Common myeloid progenitor, CD34-positive (primary cell): ENCODE measurements at regions not wholly inside any gene's neighbourhood (a gene's known extent, or its start where the extent isn't known, plus 50 kb on each side); places are given as distances from the start of the nearest gene placed in this dataset.

Experiments
- CTCF ChIA-PET: fragments of 350-600 bp; sonication (Branson Sonifier 250); formaldehyde crosslinking; loops from one replicate; lab custom pipeline; 2021; ENCODE audit warnings: antibody characterized with exemption; lab: Charles Lee
- POLR2A ChIA-PET: fragments of 350-600 bp; sonication (Branson Sonifier 250); formaldehyde crosslinking; loops from one replicate; lab custom pipeline; 2021; ENCODE audit warnings: antibody characterized with exemption; lab: Charles Lee
- DNase-seq, 3 donors: peaks; one replicate each; pipeline versions ENCODE4 v3.0.0 to v3.0.0-alpha.2; 2013
- H3K27ac ChIP-seq, 2 experiments: 1 replicate in 1 of 2; 2 replicates in 1 of 2; pipeline ENCODE4 v1.7.0; 2013; ENCODE audit warnings: inconsistent platforms in 2 of 2, low read length in 2 of 2, mild to moderate bottlenecking in 2 of 2, low read depth in 1 of 2, moderate library complexity in 1 of 2; ENCODE audit not compliant: severe bottlenecking in 2 of 2, insufficient read depth in 1 of 2, poor library complexity in 1 of 2
- H3K27me3 ChIP-seq, 5 experiments: replicated peaks in 2 of 5; 1 replicate in 3 of 5; 2 replicates in 2 of 5; pipeline versions ENCODE4 v1.6.1 to v1.7.0; 2013; ENCODE audit warnings: low read length in 4 of 5, mild to moderate bottlenecking in 2 of 5, moderate library complexity in 2 of 5, inconsistent platforms in 1 of 5; ENCODE audit not compliant: insufficient read depth in 5 of 5, control insufficient read depth in 4 of 5
- H3K36me3 ChIP-seq, 4 experiments: 1 replicate in 2 of 4; 2 replicates in 2 of 4; pipeline versions ENCODE4 v1.6.1 to v1.7.0; 2013; ENCODE audit warnings: low read length in 3 of 4, control low read depth in 1 of 4, mild to moderate bottlenecking in 1 of 4; ENCODE audit not compliant: control insufficient read depth in 4 of 4, insufficient read depth in 4 of 4
- H3K4me1 ChIP-seq, 4 experiments: 1 replicate in 3 of 4; 2 replicates in 1 of 4; pipeline versions ENCODE4 v1.6.1 to v1.7.1; 2013; ENCODE audit warnings: low read length in 3 of 4, mild to moderate bottlenecking in 3 of 4, control low read depth in 1 of 4, inconsistent platforms in 1 of 4, moderate library complexity in 1 of 4; ENCODE audit not compliant: control insufficient read depth in 4 of 4, insufficient read depth in 4 of 4; ENCODE audit errors: control extremely low read depth in 1 of 4
- H3K4me3 ChIP-seq, 7 experiments: 1 replicate in 4 of 7; 2 replicates in 3 of 7; pipeline versions ENCODE4 v1.5.1 to v1.7.0; 2013; ENCODE audit warnings: mild to moderate bottlenecking in 7 of 7, low read length in 6 of 7, moderate library complexity in 6 of 7, inconsistent platforms in 2 of 7, low read depth in 2 of 7, control low read depth in 1 of 7; ENCODE audit not compliant: insufficient read depth in 4 of 7, control insufficient read depth in 1 of 7; ENCODE audit errors: extremely low read depth in 1 of 7
- H3K9me3 ChIP-seq, 5 experiments: 1 replicate in 4 of 5; 2 replicates in 1 of 5; pipeline versions ENCODE4 v1.6.1 to v1.7.1; 2013; ENCODE audit warnings: low read length in 4 of 5, mild to moderate bottlenecking in 2 of 5, inconsistent platforms in 1 of 5, low read depth in 1 of 5, moderate library complexity in 1 of 5; ENCODE audit not compliant: control insufficient read depth in 4 of 5, insufficient read depth in 2 of 5; ENCODE audit errors: control extremely low read depth in 1 of 5
- WGBS: methylation state at CpG from one replicate; pipeline ENCODE4 v1.1.5; 2013; ENCODE audit not compliant: insufficient coverage; 5-methylcytosine and 5-hydroxymethylcytosine counted together

- peaks cover 0 to 4% (median 2%) of the 10 kb centered on the region in 4 experiments for H3K4me1 ChIP-seq
- no peak for DNase-seq
- H3K27ac ChIP-seq, result no peak overlapping the region
- H3K36me3 ChIP-seq, result no peaks in the 10 kb centered on the region
- CTCF ChIA-PET, result interaction anchor here (1.1 kb wide), 1 partner anchor 14 kb away, joined by 3 read pairs; no protein-coding TSS in a partner anchor
- 100% methylated on average over 1 of the region's 4 CpGs for WGBS
- no peak overlapping the region for H3K4me3 ChIP-seq
- POLR2A ChIA-PET, result no interaction called here
- H3K9me3 ChIP-seq, result no peaks in the 10 kb centered on the region
- H3K27me3 ChIP-seq, result no peaks in the 10 kb centered on the region
These were observed 329.7 kb downstream of the NDFIP2 start for GRCh38 chr13:79810669-79811068.

GRCh38 chr13:79810018-79810417 lies 329.1 kb downstream of the NDFIP2 start:
- Histone ChIP-seq H3K36me3 (no peaks in the 10 kb centered on the region), H3K4me3 (no peak overlapping the region), H3K9me3 (no peaks in the 10 kb centered on the region), H3K4me1 (peaks cover 0 to 4% (median 2%) of the 10 kb centered on the region in 4 experiments), H3K27ac (no peak overlapping the region), H3K27me3 (no peaks in the 10 kb centered on the region)
- no peak for DNase-seq
- ChIA-PET POLR2A (no interaction called here), CTCF (interaction anchor here (1.1 to 1.6 kb wide), 2 partner anchors 11 to 14 kb away, joined by 3 to 4 read pairs; no protein-coding TSS in a partner anchor)
- 98% methylated on average over 5 of the region's 5 CpGs for WGBS

- DNase-seq, result no peak
- H3K4me3 ChIP-seq, result no peak overlapping the region
- H3K36me3 ChIP-seq, result no peaks in the 10 kb centered on the region
- CTCF ChIA-PET, result interaction anchor here (1.6 kb wide), 1 partner anchor 10 kb away, joined by 4 read pairs; no protein-coding TSS in a partner anchor
- WGBS, result 93% methylated on average over 2 of the region's 3 CpGs
- H3K9me3 ChIP-seq, result no peaks in the 10 kb centered on the region
- H3K4me1 ChIP-seq, result peaks cover 0 to 9% (median 3%) of the 10 kb centered on the region in 4 experiments
- POLR2A ChIA-PET, result no interaction called here
- no peak overlapping the region for H3K27ac ChIP-seq
- H3K27me3 ChIP-seq, result no peaks in the 10 kb centered on the region
These were observed 327.5 kb downstream of the NDFIP2 start for GRCh38 chr13:79808475-79808874.

GRCh38 chr13:79807554-79807953 lies 326.6 kb downstream of the NDFIP2 start:
- WGBS, result 63% methylated on average over 3 of the region's 5 CpGs
- Histone ChIP-seq H3K36me3 (no peaks in the 10 kb centered on the region), H3K27me3 (no peaks in the 10 kb centered on the region), H3K4me3 (no peak overlapping the region), H3K27ac (no peak overlapping the region), H3K9me3 (no peaks in the 10 kb centered on the region), H3K4me1 (peaks cover 0 to 10% (median 5%) of the 10 kb centered on the region in 4 experiments)
- ChIA-PET POLR2A (no interaction called here), CTCF (no interaction called here)
- DNase-seq, result no peak

GRCh38 chr13:79806821-79807220 lies 325.9 kb downstream of the NDFIP2 start:
- no peak for DNase-seq
- ChIA-PET POLR2A (no interaction called here), CTCF (no interaction called here)
- H3K9me3 ChIP-seq, result no peaks in the 10 kb centered on the region
- no peak overlapping the region for H3K4me3 ChIP-seq
- H3K36me3 ChIP-seq, result no peaks in the 10 kb centered on the region
- WGBS, result no CpG with 5 or more reads among the region's 2 CpGs
- no peaks in the 10 kb centered on the region for H3K27me3 ChIP-seq
- peaks cover 0 to 14% (median 6%) of the 10 kb centered on the region in 4 experiments for H3K4me1 ChIP-seq
- no peak overlapping the region for H3K27ac ChIP-seq

GRCh38 chr13:79805317-79805716 lies 324.4 kb downstream of the NDFIP2 start:
- DNase-seq, result no peak
- ChIA-PET CTCF (no interaction called here), POLR2A (no interaction called here)
- no peaks in the 10 kb centered on the region for H3K36me3 ChIP-seq
- H3K27me3 ChIP-seq, result no peaks in the 10 kb centered on the region
- H3K27ac ChIP-seq, result no peak overlapping the region
- 86% methylated on average over 1 of the region's 1 CpG for WGBS
- H3K9me3 ChIP-seq, result no peaks in the 10 kb centered on the region
- H3K4me1 ChIP-seq, result peaks cover 0 to 14% (median 6%) of the 10 kb centered on the region in 4 experiments
- H3K4me3 ChIP-seq, result no peak overlapping the region

- CTCF ChIA-PET, result no interaction called here
- peaks cover 0 to 14% (median 6%) of the 10 kb centered on the region in 4 experiments for H3K4me1 ChIP-seq
- H3K27me3 ChIP-seq, result no peaks in the 10 kb centered on the region
- H3K9me3 ChIP-seq, result no peaks in the 10 kb centered on the region
- H3K27ac ChIP-seq, result no peak overlapping the region
- no peak for DNase-seq
- no peak overlapping the region for H3K4me3 ChIP-seq
- WGBS, result 100% methylated on average over 3 of the region's 4 CpGs
- H3K36me3 ChIP-seq, result no peaks in the 10 kb centered on the region
- POLR2A ChIA-PET, result no interaction called here
These were observed 323.0 kb downstream of the NDFIP2 start for GRCh38 chr13:79803989-79804388.
